ENCODE measurements at regions not wholly inside any gene's neighbourhood (a gene's known extent, or its start where the extent isn't known, plus 50 kb on each side); places are given as distances from the start of the nearest gene placed in this dataset.

GRCh38 chr11:131002145-131002544, 85.9 kb upstream of the SNX19 start:
- no peak overlapping the region for H2BK120ac ChIP-seq (ENCODE audit: low read depth, low read length, poor library complexity, severe bottlenecking)
- no peaks in the 10 kb centered on the region for H3K79me2 ChIP-seq (ENCODE audit: insufficient read depth, low read length)
- H2AFZ ChIP-seq (ENCODE audit: low read length): no peak overlapping the region
- no peak overlapping the region for H4K5ac ChIP-seq (ENCODE audit: insufficient read length, low read depth, low read length)
- no peak overlapping the region for H3T11ph ChIP-seq (ENCODE audit: low read length)
- H2BK12ac ChIP-seq (ENCODE audit: insufficient read length, low read depth, low read length): no peak overlapping the region
- no peaks in the 10 kb centered on the region for H4K20me1 ChIP-seq (ENCODE audit: control insufficient read depth, insufficient read depth, insufficient read length)
- H3K14ac ChIP-seq (ENCODE audit: insufficient read depth, low read length): no peak overlapping the region
- H3K9ac ChIP-seq (ENCODE audit: extremely low read depth, insufficient read length, low read length): no peak overlapping the region
- H3K9me3 ChIP-seq (ENCODE audit: control insufficient read depth, low read depth, low read length): no peaks in the 10 kb centered on the region
- no peak overlapping the region for H3K27ac Mint-ChIP-seq
- no CpG with 5 or more reads among the region's 6 CpGs for WGBS (ENCODE audit: extremely low coverage, insufficient read length, low lambda C conversion rate)
- H2BK20ac ChIP-seq (ENCODE audit: low read depth, low read length, poor library complexity, severe bottlenecking): no peak overlapping the region
- DNase-seq: no peak
- H3K27me3 Mint-ChIP-seq (ENCODE audit: low read depth): peaks cover 4% of the 10 kb centered on the region; the same call in 1 of the 2 replicates
- no peak overlapping the region for H4K91ac ChIP-seq (ENCODE audit: insufficient read length, low read depth, low read length)
- H3K9me3 Mint-ChIP-seq: no peaks in the 10 kb centered on the region
- H3K27ac ChIP-seq (ENCODE audit: insufficient read length, low read depth, low read length): no peak overlapping the region
- no peaks in the 10 kb centered on the region for H3K4me1 ChIP-seq (ENCODE audit: insufficient read depth, low read length)
- no peak overlapping the region for H3K18ac ChIP-seq (ENCODE audit: insufficient read length, low read depth, low read length)
- no peak overlapping the region for H2BK15ac ChIP-seq (ENCODE audit: low read depth, low read length)
- no peak overlapping the region for H2BK5ac ChIP-seq (ENCODE audit: insufficient read length, low read length)
- no peak overlapping the region for H3K4ac ChIP-seq (ENCODE audit: low read depth, low read length)
- H3K23ac ChIP-seq (ENCODE audit: insufficient read length, low read depth, low read length): no peak overlapping the region
- TF ChIP-seq CTCF (conservative IDR thresholded peaks at IDR 0.05): no peak
- H3K56ac ChIP-seq (ENCODE audit: insufficient read length, low read depth, low read length): no peak overlapping the region
- no peaks in the 10 kb centered on the region for H3K23me2 ChIP-seq (ENCODE audit: insufficient read length, low read depth, low read length, poor library complexity, severe bottlenecking)
- no peak overlapping the region for H3K4me3 Mint-ChIP-seq
- no peak overlapping the region for H2AK5ac ChIP-seq (ENCODE audit: insufficient read length, low read length)
- no peaks in the 10 kb centered on the region for H3K27me3 ChIP-seq (ENCODE audit: insufficient read depth, low read length)
- H3K79me1 ChIP-seq (ENCODE audit: insufficient read depth, low read depth, low read length, poor library complexity, severe bottlenecking): no peaks in the 10 kb centered on the region
- H3K36me3 Mint-ChIP-seq (ENCODE audit: insufficient read depth in 1 of 3, low read depth in 3 of 3): no peaks in the 10 kb centered on the region
- no peak overlapping the region for H3K4me2 ChIP-seq (ENCODE audit: insufficient read depth, insufficient read length, low read length)
- no peak overlapping the region for H4K8ac ChIP-seq (replicated peaks; ENCODE audit: insufficient read length, low read depth, low read length)
- H3K4me1 Mint-ChIP-seq: no peaks in the 10 kb centered on the region

Data from H9 (cell line).